ENCODE measurements at regions not wholly inside any gene's neighbourhood (a gene's known extent, or its start where the extent isn't known, plus 50 kb on each side); places are given as distances from the start of the nearest gene placed in this dataset.
A peak's percentile ranks its signal among the peaks of the same experiment; 100 is the strongest.

- no peak for DNase-seq (ENCODE audit: low read depth)
These were observed 1220.3 kb upstream of the CITED2 start for GRCh38 chr6:140594806-140595128.

DNA sequence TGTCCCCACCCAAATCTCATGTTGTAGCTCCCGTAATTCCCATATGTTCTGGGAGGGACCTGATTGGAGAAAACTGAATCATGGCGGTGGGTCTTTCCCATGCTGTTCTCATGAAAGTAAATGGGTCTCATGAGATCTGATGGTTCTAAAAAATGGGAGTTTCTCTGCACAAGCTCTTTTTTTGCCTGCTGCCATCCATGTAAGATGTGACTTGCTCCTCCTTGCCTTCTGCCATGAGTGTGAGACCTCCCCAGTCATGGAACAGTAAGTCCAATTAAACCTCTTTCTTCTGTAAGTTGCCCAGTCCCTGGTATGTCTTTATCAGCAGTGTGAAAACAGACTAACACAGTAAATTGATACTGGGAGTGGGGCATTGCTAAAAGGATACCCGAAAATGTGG, 1218.4 kb upstream of the CITED2 start:
- no peak for DNase-seq (ENCODE audit: low read depth)

DNA sequence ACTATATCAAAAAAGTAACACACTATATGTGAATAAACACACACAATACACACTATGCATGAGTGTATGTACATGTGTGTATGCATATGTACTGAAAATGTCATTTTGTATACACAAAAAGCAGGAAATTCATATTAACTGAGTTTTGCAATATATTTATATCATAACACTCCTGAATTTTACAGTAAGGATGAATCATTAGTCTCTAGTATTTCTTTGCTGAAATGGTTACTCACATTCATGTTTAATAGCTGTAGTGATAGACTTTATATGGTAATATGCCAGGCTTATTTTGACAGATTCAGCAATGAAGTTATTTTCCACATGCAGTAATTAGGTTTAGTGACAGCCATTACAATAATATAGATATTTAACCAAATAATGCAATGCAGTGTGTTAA, 1216.2 kb upstream of the CITED2 start:
- DNase-seq (ENCODE audit: low read depth), result no peak

DNA sequence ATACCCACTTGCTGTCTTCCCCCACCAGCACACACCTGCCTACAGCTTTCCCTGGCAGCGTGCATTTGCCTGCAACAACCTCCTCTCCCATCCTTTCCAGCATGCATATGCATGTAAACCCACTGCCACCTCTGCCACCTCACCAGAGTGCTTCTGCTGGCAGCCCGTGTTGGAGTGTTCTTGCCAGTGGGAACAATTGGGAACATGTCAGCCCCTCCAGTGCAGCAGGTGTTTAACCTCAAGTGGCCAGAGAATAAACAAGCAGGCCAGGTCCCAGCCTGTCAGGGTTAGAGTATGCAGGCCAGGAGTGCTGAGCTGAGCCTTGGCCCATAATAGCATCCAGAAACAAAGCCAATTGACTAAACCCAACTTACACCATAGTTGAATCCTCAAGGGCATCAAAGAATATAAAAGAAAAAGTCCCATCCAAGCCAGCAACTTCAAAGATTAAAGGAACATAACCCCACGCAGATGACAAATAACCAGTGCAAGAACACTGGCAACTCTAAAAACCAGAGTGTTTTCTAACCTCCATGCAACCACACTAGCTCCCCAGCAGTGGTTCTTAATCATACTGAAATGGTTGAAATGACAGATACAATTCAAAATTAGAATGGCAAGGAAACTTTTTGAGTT, 1212.1 kb upstream of the CITED2 start:
- no peak for DNase-seq (ENCODE audit: low read depth)

DNA sequence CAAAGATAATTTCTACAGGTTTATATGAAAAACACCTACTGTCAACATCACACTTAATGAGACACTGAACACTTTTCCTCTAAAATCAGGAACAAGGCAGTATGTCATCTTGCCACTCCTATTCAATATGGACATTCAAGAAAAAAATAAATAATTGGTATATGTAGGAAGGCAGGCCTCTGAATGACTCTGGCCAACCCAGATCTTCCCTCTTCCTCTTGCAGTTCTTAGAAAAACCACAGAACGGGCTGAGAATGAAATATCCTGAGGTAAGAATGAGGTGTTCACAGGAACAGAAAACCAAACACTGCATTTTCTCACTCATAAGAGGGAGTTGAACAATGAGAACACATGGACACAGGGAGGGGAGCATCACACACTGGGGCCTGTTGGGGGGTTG, 1207.2 kb upstream of the CITED2 start:
- DNase-seq (ENCODE audit: low read depth), result no peak

DNA sequence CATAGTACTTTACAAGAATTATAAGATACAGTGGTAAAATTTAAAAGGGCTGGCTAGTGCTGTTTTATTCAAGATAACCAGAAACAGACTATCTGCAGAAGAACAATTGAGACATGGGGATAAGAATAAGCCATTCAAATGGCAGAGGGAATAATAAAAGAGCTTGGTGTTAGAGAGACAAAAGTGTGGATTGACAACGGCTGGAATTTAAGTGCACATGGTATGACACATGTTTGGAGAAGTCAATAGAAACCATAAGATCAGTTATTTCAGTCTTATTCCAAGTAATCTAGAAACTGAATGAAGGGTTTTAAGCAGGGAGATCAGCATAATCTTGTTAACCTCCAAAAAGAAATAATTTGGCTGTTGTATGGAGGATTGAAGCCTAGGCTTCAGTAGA, 1205.5 kb upstream of the CITED2 start:
- DNase-seq (ENCODE audit: low read depth), result no peak

GRCh38 chr6:140576004-140576555, 1201.6 kb upstream of the CITED2 start:
- no peak for DNase-seq (ENCODE audit: low read depth)

GRCh38 chr6:140572867-140573266, 1198.4 kb upstream of the CITED2 start:
- no peak for DNase-seq (ENCODE audit: low read depth)

DNA sequence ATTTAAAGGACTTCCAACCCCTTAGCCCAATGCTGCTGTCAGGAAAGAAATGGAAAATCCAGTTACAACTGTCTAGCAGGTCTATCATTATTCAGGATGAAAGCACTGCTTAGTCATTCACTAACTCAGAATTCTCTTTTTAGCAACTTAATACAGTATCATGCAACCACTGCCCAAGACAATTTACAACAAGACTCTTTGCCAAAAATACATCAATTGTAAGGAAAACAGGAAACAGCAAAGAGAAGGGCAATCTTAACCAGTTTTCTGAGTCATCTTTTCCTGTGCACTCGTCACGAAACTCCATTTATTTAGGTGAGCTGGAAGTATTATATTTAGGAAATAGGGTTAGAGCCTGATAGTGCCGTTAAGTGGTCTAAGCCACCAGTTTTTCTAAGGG, 1197.7 kb upstream of the CITED2 start:
- peak; percentile 91 for DNase-seq (ENCODE audit: low read depth)

DNA sequence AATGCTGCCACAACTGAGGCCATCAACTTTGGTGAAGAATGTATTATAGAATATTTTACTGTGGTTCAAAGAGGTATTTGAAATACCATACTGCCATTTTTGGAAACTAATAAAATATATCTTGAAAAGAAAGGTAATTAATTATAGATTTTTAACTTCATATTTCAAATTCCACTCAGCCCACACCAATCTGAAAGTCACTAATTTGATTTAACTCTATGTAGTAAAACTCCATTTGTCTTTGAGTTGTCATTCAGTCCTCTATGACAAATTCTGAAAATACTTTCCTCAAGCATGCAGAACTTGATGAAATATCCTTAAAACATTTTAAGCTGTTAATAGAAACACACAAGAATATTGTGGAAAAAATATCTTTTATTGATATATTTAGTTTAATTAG, 1196.7 kb upstream of the CITED2 start:
- no peak for DNase-seq (ENCODE audit: low read depth)

GRCh38 chr6:140567466-140567865, 1193.0 kb upstream of the CITED2 start:
- DNase-seq (ENCODE audit: low read depth), result no peak

- DNase-seq (ENCODE audit: low read depth), result peak; percentile 41
These were observed 1192.4 kb upstream of the CITED2 start for GRCh38 chr6:140566781-140567277.

- DNase-seq (ENCODE audit: low read depth), result no peak
These were observed 1189.3 kb upstream of the CITED2 start for GRCh38 chr6:140563728-140564127.

DNA sequence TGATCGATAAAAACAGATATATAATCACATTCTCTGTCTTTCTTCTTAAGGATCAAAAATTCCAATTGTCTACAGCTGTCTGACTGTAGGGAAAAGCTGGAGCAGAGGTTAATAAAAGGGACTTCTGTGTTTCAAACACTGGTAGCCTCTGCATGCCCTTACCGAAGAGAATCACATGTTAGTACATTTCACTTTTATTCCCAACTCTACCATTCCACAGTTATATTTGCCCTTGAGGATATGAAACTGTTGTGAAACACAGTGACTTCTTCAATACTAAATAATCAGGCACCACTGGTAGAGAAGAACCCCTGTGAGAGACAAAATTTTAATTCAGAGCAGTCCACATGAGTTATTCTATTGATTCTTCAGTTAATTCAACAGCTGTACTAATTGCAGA, 1187.3 kb upstream of the CITED2 start:
- DNase-seq (ENCODE audit: low read depth), result no peak

GRCh38 chr6:140560671-140561070, 1186.2 kb upstream of the CITED2 start:
- no peak for DNase-seq (ENCODE audit: low read depth)

DNA sequence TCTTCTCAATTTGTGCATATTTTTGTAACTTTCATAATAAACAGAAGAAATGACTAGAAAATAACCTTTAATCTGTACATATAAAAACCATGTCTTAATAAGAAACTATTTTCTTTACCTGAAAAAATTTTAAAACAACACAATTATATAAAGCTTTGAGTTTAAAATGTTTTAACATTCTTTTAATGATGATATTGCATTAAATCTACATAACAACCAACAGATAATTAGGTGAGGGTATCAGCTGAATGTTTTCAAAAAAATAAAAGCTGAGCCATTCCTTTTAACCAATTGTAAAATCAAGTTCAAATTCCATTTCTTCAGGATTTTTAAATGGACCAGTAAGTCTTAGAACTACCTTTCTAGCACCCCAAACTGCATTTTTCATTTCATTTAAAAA, 1185.0 kb upstream of the CITED2 start:
- DNase-seq (ENCODE audit: low read depth), result no peak

- no peak for DNase-seq (ENCODE audit: low read depth)
These were observed 1180.0 kb upstream of the CITED2 start for GRCh38 chr6:140554421-140554820.

DNA sequence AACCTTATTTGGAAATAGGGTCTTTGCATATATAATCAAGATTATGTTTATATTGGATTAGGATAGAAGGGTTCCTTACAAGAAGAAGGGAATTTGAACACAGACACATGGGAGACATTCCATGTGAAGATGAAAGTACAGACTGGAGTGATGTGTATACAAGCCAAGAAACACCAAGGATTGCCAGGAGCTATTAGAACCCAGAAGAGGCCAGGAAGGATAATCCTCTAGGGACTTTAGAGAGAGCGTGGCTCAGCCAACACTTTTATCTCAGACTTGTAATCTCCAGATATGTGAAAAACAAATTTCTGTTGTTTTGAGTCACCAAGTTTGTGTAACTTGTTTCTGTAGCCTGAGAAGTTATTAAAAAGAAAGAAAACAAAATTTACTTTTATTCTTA, 1173.9 kb upstream of the CITED2 start:
- no peak for DNase-seq (ENCODE audit: low read depth)

DNA sequence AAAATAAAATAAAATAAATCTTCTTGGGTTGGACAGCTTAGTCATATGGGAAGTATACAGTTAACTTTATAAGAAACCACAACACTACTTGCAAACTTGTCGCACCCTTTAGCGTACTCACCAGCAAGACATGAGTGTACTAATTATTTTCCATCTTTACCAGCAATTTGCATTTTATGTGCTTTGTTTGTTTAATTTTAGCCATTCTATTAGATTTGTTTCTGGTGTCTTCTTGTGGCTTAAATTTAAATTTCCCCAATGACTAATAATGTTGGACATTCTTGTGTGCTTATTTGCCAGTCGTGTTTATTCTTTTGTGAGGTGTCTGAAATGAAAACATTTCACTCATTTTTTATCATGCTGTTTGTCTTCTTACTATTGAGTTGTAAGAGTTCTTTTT, 1172.2 kb upstream of the CITED2 start:
- DNase-seq (ENCODE audit: low read depth), result peak; percentile 50

GRCh38 chr6:140544431-140544830, 1170.0 kb upstream of the CITED2 start:
- no peak for DNase-seq (ENCODE audit: low read depth)

DNA sequence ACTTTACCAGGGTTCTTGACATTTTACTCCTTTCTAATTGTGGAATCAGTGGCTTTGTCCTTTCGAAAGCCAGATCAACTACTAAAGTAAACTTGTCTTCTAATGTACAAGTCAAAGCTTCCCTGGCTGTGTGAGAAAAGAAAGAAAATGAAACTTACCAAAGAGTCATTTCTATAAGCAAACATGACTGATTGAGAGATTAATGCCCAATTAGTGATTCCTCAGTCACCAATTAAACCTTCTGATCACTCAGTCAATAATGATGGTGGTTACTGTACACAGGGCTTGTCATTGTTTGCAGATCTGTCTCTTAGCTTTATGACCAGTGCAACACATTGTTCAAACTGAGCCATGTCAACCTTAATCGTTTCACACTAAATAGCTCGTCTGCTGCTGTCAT, 1168.4 kb upstream of the CITED2 start:
- no peak for DNase-seq (ENCODE audit: low read depth)

DNA sequence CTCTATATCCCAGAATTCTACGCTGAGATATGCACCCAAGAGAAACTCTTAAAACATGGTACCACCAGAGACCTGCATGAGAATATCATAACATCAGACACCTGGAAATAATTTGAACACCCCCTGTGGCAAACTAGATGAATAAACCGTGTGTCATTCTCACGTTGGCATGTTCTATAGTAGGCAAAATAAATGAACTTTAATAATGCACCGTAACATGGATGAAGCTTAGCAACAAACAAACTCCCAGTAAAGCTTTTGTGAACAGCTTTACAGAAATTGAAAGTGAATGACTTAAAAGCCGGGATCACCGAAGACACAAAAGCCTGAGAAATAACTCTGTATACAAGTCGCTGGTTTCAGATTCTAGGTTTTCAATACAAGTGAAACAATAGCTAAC, 1166.8 kb upstream of the CITED2 start:
- no peak for DNase-seq (ENCODE audit: low read depth)

DNA sequence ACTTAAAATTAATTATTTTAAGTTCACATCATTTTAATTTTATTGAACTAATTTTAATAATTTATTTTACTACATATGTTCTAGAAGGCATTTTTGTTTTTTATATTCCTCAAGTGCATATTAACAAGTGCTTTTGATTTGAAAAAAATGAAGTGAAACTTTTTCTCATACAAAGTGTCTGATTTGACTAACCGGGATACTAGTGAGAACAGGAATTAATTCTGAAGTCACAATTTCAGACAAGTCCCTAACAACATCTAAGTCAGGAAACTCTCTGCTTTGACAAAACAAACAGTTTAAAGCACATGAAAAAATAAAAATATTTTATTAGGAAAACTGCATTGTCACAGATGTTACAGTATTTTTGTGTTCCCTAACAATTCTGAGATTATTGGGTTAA, 1166.3 kb upstream of the CITED2 start:
- no peak for DNase-seq (ENCODE audit: low read depth)

DNA sequence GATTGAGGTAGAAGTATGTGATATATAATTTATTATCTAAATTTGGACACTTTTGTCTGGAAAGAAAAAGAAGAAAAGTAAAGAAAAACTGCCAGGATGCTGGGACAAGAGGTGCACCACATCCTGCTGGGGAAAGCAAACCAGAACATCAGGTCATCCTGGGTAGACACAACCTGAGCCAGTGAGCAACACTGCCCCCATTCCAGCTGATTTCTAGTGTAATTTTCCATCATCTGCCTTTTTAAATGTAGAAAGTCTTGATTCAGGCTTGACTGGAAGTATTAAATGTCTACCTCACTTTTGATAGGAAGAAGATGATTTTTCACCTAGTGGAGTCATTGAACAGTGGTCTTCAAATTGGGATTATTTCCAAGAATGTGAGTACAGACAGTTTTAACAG, 1164.5 kb upstream of the CITED2 start:
- DNase-seq (ENCODE audit: low read depth), result no peak

Data from GM04504 (cell line).